ENCODE measurements at regions not wholly inside any gene's neighbourhood (a gene's known extent, or its start where the extent isn't known, plus 50 kb on each side); places are given as distances from the start of the nearest gene placed in this dataset.

DNA sequence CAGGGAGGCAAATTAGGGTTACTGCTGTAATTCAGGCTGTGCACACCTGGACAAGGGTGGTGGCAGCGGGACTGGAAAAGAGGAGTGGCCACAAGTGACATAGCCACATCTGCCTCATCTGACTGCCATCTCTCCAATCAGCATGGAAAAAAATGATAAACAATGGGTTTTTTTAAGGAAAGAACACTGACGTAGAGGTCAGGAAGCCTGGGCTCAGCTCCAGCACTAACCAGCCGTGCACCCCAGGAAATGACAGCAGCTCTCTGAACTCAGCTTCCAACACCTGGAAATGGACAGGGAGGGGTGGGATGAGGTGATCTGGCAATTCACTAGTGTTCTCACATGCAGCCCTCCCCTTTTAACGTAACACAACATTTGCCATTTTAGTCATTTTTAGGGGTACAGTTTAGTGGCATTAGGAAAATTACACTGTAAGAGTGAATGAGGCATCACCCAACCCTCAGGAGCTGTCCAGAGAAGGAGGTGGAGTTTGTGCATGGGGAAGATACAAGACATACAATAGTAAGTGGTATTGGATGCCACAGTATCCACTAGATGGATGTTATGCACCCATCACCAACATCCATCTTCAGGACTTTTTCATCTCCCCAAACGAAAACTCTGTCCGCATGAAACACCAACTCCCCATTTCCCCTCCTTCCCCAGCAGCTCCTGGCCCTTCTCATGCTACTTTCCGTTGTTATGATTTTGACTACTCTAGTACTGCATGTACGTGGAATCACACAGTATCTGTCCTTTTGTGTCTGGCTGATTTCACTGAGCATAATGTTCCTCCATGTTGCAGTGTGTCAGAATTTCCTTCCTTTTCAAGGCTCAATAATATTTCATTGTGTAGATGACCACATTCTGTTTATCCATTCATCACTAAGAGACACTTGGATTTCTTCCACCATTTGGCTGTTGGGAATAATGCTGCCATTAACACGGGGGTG is 215.5 kb upstream of the ECI2 start:
- TF ChIP-seq, protein P1, sequence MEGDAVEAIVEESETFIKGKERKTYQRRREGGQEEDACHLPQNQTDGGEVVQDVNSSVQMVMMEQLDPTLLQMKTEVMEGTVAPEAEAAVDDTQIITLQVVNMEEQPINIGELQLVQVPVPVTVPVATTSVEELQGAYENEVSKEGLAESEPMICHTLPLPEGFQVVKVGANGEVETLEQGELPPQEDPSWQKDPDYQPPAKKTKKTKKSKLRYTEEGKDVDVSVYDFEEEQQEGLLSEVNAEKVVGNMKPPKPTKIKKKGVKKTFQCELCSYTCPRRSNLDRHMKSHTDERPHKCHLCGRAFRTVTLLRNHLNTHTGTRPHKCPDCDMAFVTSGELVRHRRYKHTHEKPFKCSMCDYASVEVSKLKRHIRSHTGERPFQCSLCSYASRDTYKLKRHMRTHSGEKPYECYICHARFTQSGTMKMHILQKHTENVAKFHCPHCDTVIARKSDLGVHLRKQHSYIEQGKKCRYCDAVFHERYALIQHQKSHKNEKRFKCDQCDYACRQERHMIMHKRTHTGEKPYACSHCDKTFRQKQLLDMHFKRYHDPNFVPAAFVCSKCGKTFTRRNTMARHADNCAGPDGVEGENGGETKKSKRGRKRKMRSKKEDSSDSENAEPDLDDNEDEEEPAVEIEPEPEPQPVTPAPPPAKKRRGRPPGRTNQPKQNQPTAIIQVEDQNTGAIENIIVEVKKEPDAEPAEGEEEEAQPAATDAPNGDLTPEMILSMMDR (IDR thresholded peaks at IDR 0.05), result no peak
- no peak for TF ChIP-seq POLR2A (IDR thresholded peaks at IDR 0.05)
